GM23338 (cell line): ENCODE measurements at regions not wholly inside any gene's neighbourhood (a gene's known extent, or its start where the extent isn't known, plus 50 kb on each side); places are given as distances from the start of the nearest gene placed in this dataset.

Experiments used
- ATAC-seq: fragments of 200-7000 bp; cut with Tn5 transposase; 3 replicates; pipeline ENCODE4 v1.9.1; 2020
- DNase-seq: peaks from one replicate; pipeline ENCODE4 v3.0.0-alpha.2; 2015; ENCODE audit warnings: low spot score
- H2AFZ ChIP-seq: fragments of 200-600 bp; sonication (generic); 2 replicates; pipeline ENCODE4 v1.8.0; 2016; ENCODE audit warnings: antibody characterized with exemption, mild to moderate bottlenecking, moderate library complexity
- H3F3A ChIP-seq: fragments of 200-600 bp; sonication (generic); replicated peaks from 2 replicates; pipeline ENCODE4 v1.8.0; 2017; ENCODE audit warnings: antibody characterized with exemption, mixed run types, low read depth
- H3K27ac ChIP-seq: fragments of 200-600 bp; sonication (generic); 2 replicates; pipeline ENCODE4 v1.6.1; 2016; ENCODE audit warnings: low read depth
- H3K27me3 ChIP-seq: fragments of 200-600 bp; sonication (generic); 2 replicates; pipeline ENCODE4 v1.8.0; 2016; ENCODE audit warnings: mild to moderate bottlenecking, mixed run types, moderate library complexity; ENCODE audit not compliant: insufficient read depth
- H3K36me3 ChIP-seq: fragments of 200-600 bp; sonication (generic); 2 replicates; pipeline ENCODE4 v1.8.0; 2016; ENCODE audit warnings: mild to moderate bottlenecking; ENCODE audit not compliant: insufficient read depth
- H3K4me1 ChIP-seq: fragments of 200-600 bp; sonication (generic); 2 replicates; pipeline ENCODE4 v1.8.0; 2016; ENCODE audit warnings: mild to moderate bottlenecking, moderate library complexity; ENCODE audit not compliant: insufficient read depth
- H3K4me2 ChIP-seq: fragments of 200-600 bp; sonication (generic); 2 replicates; pipeline ENCODE4 v1.7.1; 2017; ENCODE audit warnings: mixed run types
- H3K4me3 ChIP-seq: fragments of 200-600 bp; sonication (generic); 2 replicates; pipeline ENCODE4 v1.6.1; 2016; ENCODE audit warnings: mixed run types
- H3K79me2 ChIP-seq: fragments of 200-600 bp; sonication (generic); replicated peaks from 2 replicates; pipeline ENCODE4 v1.8.0; 2017; ENCODE audit warnings: mild to moderate bottlenecking; ENCODE audit not compliant: insufficient read depth
- H3K9me2 ChIP-seq: fragments of 200-600 bp; sonication (generic); 2 replicates; pipeline ENCODE4 v1.8.0; 2017; ENCODE audit not compliant: insufficient read depth
- H4K20me1 ChIP-seq: fragments of 200-600 bp; sonication (generic); replicated peaks from 2 replicates; pipeline ENCODE4 v1.8.0; 2017; ENCODE audit warnings: mild to moderate bottlenecking; ENCODE audit not compliant: insufficient read depth
- H3K27ac Mint-ChIP-seq: 2 replicates; pipeline ENCODE4 v1.8.0; 2020; ENCODE audit warnings: inconsistent platforms, mild to moderate bottlenecking, moderate library complexity, mixed read lengths
- H3K27me3 Mint-ChIP-seq: 3 replicates; pipeline ENCODE4 v1.8.0; 2022; ENCODE audit warnings: low read depth, mild to moderate bottlenecking, moderate library complexity, mixed read lengths, inconsistent platforms; ENCODE audit not compliant: insufficient read depth, poor library complexity
- H3K36me3 Mint-ChIP-seq: 3 replicates; pipeline ENCODE4 v1.8.0; 2021; ENCODE audit warnings: low read depth, mild to moderate bottlenecking, inconsistent platforms, moderate library complexity, mixed read lengths
- H3K4me1 Mint-ChIP-seq: 3 replicates; pipeline ENCODE4 v1.8.0; 2020; ENCODE audit warnings: mild to moderate bottlenecking, inconsistent platforms, mixed read lengths
- H3K4me3 Mint-ChIP-seq: 3 replicates; pipeline ENCODE4 v1.8.0; 2021; ENCODE audit warnings: moderate library complexity, mild to moderate bottlenecking, inconsistent platforms, mixed read lengths
- H3K9me3 Mint-ChIP-seq: 3 replicates; pipeline ENCODE4 v1.8.0; 2020; ENCODE audit warnings: moderate library complexity, mild to moderate bottlenecking, inconsistent platforms, mixed read lengths
- CREB1 ChIP-seq: fragments of 250-450 bp; sonication (Bioruptor Pico); IDR thresholded peaks from 2 replicates; pipeline ENCODE4 v1.5.0; 2020; ENCODE audit warnings: low read depth, mild to moderate bottlenecking, moderate library complexity
- EZH2 ChIP-seq: fragments of 200-600 bp; sonication (generic); IDR thresholded peaks from one replicate; pipeline ENCODE4 v1.8.0; 2017; ENCODE audit warnings: antibody characterized with exemption, mild to moderate bottlenecking, low read depth; ENCODE audit not compliant: unreplicated experiment
- EZH2phosphoT487 ChIP-seq: fragments of 200-600 bp; sonication (generic); IDR thresholded peaks from one replicate; pipeline ENCODE4 v1.8.1; 2018; ENCODE audit warnings: antibody characterized with exemption; ENCODE audit not compliant: unreplicated experiment
- JUNB ChIP-seq: IDR thresholded peaks from one replicate; pipeline ENCODE4 v1.6.1; 2016; ENCODE audit warnings: antibody characterized with exemption; ENCODE audit not compliant: unreplicated experiment
- NANOG ChIP-seq: IDR thresholded peaks from 2 replicates; pipeline ENCODE4 v1.6.1; 2016; ENCODE audit warnings: antibody characterized with exemption, borderline replicate concordance
- POLR2AphosphoS5 ChIP-seq: IDR thresholded peaks from 2 replicates; pipeline ENCODE4 v1.6.1; 2016; ENCODE audit warnings: antibody characterized with exemption, low read depth
- STAT1 ChIP-seq: IDR thresholded peaks from one replicate; pipeline ENCODE4 v1.6.1; 2016; ENCODE audit warnings: antibody characterized with exemption; ENCODE audit not compliant: unreplicated experiment
- ZNF114 ChIP-seq: fragments of 250-450 bp; sonication (Bioruptor Pico); IDR thresholded peaks from 2 replicates; pipeline ENCODE4 v1.5.0; 2020; ENCODE audit warnings: mild to moderate bottlenecking, moderate library complexity
- ZNF331 ChIP-seq: fragments of 250-450 bp; sonication (Bioruptor Pico); IDR thresholded peaks from 2 replicates; pipeline ENCODE4 v1.5.0; 2020; ENCODE audit warnings: low read depth, mild to moderate bottlenecking, moderate library complexity
- TF ChIP-seq, protein P1 (sequence below), 2 experiments: fragments of 200-600 bp in 1 of 2; sonication (generic) in 1 of 2; conservative IDR thresholded peaks; 2 replicates each; pipeline versions ENCODE4 v1.5.1 to v1.6.1; 2016 to 2017; ENCODE audit warnings: antibody characterized with exemption in 2 of 2, low read depth in 2 of 2, mild to moderate bottlenecking in 2 of 2, moderate library complexity in 1 of 2
- TF ChIP-seq, protein P2 (sequence below): IDR thresholded peaks from one replicate; pipeline ENCODE4 v1.6.1; 2018; ENCODE audit warnings: antibody characterized with exemption; ENCODE audit not compliant: unreplicated experiment
- TF ChIP-seq, protein P3 (sequence below): IDR thresholded peaks from 2 replicates; pipeline ENCODE4 v1.6.1; 2016; ENCODE audit warnings: antibody characterized with exemption
- TF ChIP-seq, protein P4 (sequence below): fragments of 250-450 bp; sonication (Bioruptor Pico); IDR thresholded peaks from 2 replicates; pipeline ENCODE4 v1.5.0; 2020; ENCODE audit warnings: mild to moderate bottlenecking, moderate library complexity

DNA sequence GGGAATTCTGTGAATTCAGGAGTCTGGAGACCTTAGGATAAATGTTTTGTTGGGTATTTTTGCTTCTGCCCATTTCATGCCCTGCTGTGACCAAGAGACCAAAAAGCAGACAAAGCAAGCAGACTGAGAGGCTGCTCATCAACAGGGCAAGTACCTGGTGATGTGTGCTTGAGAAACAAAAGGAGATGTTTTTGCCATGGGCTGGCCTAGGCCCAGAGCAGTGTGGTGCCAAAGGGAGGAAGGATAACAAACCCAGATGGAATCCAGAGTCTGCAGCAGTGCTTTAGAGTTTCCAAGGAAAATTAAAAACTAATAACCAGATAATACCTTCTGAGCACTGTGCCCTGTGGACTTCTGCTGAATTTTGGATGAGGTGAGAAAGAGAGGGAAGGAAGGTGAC, 538.4 kb downstream of the STK39 start:
- H2AFZ ChIP-seq: no peak overlapping the region
- no peak for ATAC-seq
- H3K27me3 Mint-ChIP-seq: no peaks in the 10 kb centered on the region

More for the DNA sequence above, 538.4 kb downstream of the STK39 start:
- Histone ChIP-seq H3F3A (no peaks in the 10 kb centered on the region), H3K79me2 (no peaks in the 10 kb centered on the region), H3K27ac (no peak overlapping the region), H3K36me3 (no peaks in the 10 kb centered on the region), H3K27me3 (no peaks in the 10 kb centered on the region), H4K20me1 (no peaks in the 10 kb centered on the region), H3K4me1 (no peaks in the 10 kb centered on the region), H3K4me3 (no peak overlapping the region), H3K9me2 (no peaks in the 10 kb centered on the region), H3K4me2 (no peak overlapping the region)
- DNase-seq: no peak
- no peaks in the 10 kb centered on the region for H3K9me3 Mint-ChIP-seq
- TF ChIP-seq STAT1: no peak
- TF ChIP-seq, protein P1, sequence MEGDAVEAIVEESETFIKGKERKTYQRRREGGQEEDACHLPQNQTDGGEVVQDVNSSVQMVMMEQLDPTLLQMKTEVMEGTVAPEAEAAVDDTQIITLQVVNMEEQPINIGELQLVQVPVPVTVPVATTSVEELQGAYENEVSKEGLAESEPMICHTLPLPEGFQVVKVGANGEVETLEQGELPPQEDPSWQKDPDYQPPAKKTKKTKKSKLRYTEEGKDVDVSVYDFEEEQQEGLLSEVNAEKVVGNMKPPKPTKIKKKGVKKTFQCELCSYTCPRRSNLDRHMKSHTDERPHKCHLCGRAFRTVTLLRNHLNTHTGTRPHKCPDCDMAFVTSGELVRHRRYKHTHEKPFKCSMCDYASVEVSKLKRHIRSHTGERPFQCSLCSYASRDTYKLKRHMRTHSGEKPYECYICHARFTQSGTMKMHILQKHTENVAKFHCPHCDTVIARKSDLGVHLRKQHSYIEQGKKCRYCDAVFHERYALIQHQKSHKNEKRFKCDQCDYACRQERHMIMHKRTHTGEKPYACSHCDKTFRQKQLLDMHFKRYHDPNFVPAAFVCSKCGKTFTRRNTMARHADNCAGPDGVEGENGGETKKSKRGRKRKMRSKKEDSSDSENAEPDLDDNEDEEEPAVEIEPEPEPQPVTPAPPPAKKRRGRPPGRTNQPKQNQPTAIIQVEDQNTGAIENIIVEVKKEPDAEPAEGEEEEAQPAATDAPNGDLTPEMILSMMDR (conservative IDR thresholded peaks at IDR 0.05; ENCODE audit: low read depth in 2 of 2): no peak
- TF ChIP-seq, protein P2, sequence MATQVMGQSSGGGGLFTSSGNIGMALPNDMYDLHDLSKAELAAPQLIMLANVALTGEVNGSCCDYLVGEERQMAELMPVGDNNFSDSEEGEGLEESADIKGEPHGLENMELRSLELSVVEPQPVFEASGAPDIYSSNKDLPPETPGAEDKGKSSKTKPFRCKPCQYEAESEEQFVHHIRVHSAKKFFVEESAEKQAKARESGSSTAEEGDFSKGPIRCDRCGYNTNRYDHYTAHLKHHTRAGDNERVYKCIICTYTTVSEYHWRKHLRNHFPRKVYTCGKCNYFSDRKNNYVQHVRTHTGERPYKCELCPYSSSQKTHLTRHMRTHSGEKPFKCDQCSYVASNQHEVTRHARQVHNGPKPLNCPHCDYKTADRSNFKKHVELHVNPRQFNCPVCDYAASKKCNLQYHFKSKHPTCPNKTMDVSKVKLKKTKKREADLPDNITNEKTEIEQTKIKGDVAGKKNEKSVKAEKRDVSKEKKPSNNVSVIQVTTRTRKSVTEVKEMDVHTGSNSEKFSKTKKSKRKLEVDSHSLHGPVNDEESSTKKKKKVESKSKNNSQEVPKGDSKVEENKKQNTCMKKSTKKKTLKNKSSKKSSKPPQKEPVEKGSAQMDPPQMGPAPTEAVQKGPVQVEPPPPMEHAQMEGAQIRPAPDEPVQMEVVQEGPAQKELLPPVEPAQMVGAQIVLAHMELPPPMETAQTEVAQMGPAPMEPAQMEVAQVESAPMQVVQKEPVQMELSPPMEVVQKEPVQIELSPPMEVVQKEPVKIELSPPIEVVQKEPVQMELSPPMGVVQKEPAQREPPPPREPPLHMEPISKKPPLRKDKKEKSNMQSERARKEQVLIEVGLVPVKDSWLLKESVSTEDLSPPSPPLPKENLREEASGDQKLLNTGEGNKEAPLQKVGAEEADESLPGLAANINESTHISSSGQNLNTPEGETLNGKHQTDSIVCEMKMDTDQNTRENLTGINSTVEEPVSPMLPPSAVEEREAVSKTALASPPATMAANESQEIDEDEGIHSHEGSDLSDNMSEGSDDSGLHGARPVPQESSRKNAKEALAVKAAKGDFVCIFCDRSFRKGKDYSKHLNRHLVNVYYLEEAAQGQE: no peak
- TF ChIP-seq ZNF114 (CRISPR knock-in tag): no peak
- TF ChIP-seq NANOG: no peak
- no peak for TF ChIP-seq EZH2
- TF ChIP-seq EZH2phosphoT487: no peak
- TF ChIP-seq, protein P3, sequence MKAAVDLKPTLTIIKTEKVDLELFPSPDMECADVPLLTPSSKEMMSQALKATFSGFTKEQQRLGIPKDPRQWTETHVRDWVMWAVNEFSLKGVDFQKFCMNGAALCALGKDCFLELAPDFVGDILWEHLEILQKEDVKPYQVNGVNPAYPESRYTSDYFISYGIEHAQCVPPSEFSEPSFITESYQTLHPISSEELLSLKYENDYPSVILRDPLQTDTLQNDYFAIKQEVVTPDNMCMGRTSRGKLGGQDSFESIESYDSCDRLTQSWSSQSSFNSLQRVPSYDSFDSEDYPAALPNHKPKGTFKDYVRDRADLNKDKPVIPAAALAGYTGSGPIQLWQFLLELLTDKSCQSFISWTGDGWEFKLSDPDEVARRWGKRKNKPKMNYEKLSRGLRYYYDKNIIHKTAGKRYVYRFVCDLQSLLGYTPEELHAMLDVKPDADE: no peak
- TF ChIP-seq JUNB: no peak
- no peak for TF ChIP-seq POLR2AphosphoS5
- no peak for TF ChIP-seq ZNF331
- TF ChIP-seq, protein P4, sequence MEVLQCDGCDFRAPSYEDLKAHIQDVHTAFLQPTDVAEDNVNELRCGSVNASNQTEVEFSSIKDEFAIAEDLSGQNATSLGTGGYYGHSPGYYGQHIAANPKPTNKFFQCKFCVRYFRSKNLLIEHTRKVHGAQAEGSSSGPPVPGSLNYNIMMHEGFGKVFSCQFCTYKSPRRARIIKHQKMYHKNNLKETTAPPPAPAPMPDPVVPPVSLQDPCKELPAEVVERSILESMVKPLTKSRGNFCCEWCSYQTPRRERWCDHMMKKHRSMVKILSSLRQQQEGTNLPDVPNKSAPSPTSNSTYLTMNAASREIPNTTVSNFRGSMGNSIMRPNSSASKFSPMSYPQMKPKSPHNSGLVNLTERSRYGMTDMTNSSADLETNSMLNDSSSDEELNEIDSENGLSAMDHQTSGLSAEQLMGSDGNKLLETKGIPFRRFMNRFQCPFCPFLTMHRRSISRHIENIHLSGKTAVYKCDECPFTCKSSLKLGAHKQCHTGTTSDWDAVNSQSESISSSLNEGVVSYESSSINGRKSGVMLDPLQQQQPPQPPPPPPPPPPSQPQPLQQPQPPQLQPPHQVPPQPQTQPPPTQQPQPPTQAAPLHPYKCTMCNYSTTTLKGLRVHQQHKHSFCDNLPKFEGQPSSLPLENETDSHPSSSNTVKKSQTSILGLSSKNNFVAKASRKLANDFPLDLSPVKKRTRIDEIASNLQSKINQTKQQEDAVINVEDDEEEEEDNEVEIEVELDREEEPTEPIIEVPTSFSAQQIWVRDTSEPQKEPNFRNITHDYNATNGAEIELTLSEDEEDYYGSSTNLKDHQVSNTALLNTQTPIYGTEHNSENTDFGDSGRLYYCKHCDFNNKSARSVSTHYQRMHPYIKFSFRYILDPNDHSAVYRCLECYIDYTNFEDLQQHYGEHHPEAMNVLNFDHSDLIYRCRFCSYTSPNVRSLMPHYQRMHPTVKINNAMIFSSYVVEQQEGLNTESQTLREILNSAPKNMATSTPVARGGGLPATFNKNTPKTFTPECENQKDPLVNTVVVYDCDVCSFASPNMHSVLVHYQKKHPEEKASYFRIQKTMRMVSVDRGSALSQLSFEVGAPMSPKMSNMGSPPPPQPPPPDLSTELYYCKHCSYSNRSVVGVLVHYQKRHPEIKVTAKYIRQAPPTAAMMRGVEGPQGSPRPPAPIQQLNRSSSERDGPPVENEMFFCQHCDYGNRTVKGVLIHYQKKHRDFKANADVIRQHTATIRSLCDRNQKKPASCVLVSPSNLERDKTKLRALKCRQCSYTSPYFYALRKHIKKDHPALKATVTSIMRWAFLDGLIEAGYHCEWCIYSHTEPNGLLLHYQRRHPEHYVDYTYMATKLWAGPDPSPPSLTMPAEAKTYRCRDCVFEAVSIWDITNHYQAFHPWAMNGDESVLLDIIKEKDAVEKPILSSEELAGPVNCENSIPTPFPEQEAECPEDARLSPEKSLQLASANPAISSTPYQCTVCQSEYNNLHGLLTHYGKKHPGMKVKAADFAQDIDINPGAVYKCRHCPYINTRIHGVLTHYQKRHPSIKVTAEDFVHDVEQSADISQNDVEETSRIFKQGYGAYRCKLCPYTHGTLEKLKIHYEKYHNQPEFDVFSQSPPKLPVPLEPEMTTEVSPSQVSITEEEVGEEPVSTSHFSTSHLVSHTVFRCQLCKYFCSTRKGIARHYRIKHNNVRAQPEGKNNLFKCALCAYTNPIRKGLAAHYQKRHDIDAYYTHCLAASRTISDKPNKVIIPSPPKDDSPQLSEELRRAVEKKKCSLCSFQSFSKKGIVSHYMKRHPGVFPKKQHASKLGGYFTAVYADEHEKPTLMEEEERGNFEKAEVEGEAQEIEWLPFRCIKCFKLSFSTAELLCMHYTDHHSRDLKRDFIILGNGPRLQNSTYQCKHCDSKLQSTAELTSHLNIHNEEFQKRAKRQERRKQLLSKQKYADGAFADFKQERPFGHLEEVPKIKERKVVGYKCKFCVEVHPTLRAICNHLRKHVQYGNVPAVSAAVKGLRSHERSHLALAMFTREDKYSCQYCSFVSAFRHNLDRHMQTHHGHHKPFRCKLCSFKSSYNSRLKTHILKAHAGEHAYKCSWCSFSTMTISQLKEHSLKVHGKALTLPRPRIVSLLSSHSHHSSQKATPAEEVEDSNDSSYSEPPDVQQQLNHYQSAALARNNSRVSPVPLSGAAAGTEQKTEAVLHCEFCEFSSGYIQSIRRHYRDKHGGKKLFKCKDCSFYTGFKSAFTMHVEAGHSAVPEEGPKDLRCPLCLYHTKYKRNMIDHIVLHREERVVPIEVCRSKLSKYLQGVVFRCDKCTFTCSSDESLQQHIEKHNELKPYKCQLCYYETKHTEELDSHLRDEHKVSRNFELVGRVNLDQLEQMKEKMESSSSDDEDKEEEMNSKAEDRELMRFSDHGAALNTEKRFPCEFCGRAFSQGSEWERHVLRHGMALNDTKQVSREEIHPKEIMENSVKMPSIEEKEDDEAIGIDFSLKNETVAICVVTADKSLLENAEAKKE (CRISPR knock-in tag): no peak
- TF ChIP-seq CREB1 (CRISPR knock-in tag): no peak
- no peaks in the 10 kb centered on the region; the same call in 2 of the 3 replicates for H3K4me1 Mint-ChIP-seq
- peak overlapping the region; percentile 43; the same call in 1 of the 2 replicates for H3K27ac Mint-ChIP-seq
- peaks cover 9% of the 10 kb centered on the region; the same call in 1 of the 3 replicates for H3K36me3 Mint-ChIP-seq
- H3K4me3 Mint-ChIP-seq: no peak overlapping the region
